Activated gamma-delta T cell (primary cell): ENCODE measurements at regions not wholly inside any gene's neighbourhood (a gene's known extent, or its start where the extent isn't known, plus 50 kb on each side); places are given as distances from the start of the nearest gene placed in this dataset.
"Not testable (repeated sequence)": the region's sequence is repeated elsewhere in the genome, so short reads cannot be mapped to it uniquely, and the experiment has no call there.

Experiments used
- DNase-seq: peaks from one replicate; lab custom pipeline; 2025; lab: John Stamatoyannopoulos, UW

GRCh38 chr5:63211448-63212132, 633.0 kb downstream of the LRRC70 start:
- DNase-seq, result no peak

GRCh38 chr5:63205976-63206375, 627.4 kb downstream of the LRRC70 start:
- DNase-seq, result no peak

- DNase-seq, result no peak
Observed at GRCh38 chr5:63201738-63202137, 623.1 kb downstream of the LRRC70 start.

- DNase-seq, result no peak
Observed at GRCh38 chr5:63194126-63194525, 615.5 kb downstream of the LRRC70 start.

GRCh38 chr5:63180190-63180589, 601.6 kb downstream of the LRRC70 start:
- DNase-seq, result not testable (repeated sequence)

- DNase-seq, result no peak
Observed at GRCh38 chr5:63175850-63176249, 597.2 kb downstream of the LRRC70 start.

- no peak for DNase-seq
Observed at GRCh38 chr5:63170486-63170885, 591.9 kb downstream of the LRRC70 start.

- no peak for DNase-seq
Observed at GRCh38 chr5:63164838-63165535, 586.4 kb downstream of the LRRC70 start.

- no peak for DNase-seq
Observed at GRCh38 chr5:63164339-63164738, 585.7 kb downstream of the LRRC70 start.

GRCh38 chr5:63155310-63155631, 576.7 kb downstream of the LRRC70 start:
- no peak for DNase-seq

GRCh38 chr5:63154476-63155309, 576.1 kb downstream of the LRRC70 start:
- no peak for DNase-seq

- no peak for DNase-seq
Observed at GRCh38 chr5:63152871-63153270, 574.3 kb downstream of the LRRC70 start.

GRCh38 chr5:63145167-63145566, 566.5 kb downstream of the LRRC70 start:
- no peak for DNase-seq

GRCh38 chr5:63141591-63141990, 563.0 kb downstream of the LRRC70 start:
- no peak for DNase-seq

- DNase-seq, result no peak
Observed at GRCh38 chr5:63135291-63135690, 556.7 kb downstream of the LRRC70 start.

- DNase-seq, result no peak
Observed at GRCh38 chr5:63131626-63132285, 553.1 kb downstream of the LRRC70 start.

- DNase-seq, result no peak
Observed at GRCh38 chr5:63128761-63129160, 550.1 kb downstream of the LRRC70 start.

- no peak for DNase-seq
Observed at GRCh38 chr5:63128018-63128417, 549.4 kb downstream of the LRRC70 start.

GRCh38 chr5:63127054-63127453, 548.4 kb downstream of the LRRC70 start:
- no peak for DNase-seq

GRCh38 chr5:63125862-63126261, 547.2 kb downstream of the LRRC70 start:
- DNase-seq, result no peak

GRCh38 chr5:63125392-63125791, 546.8 kb downstream of the LRRC70 start:
- DNase-seq, result no peak

- no peak for DNase-seq
Observed at GRCh38 chr5:63124266-63124665, 545.6 kb downstream of the LRRC70 start.
